WERI-Rb-1 (cell line): ENCODE measurements at regions not wholly inside any gene's neighbourhood (a gene's known extent, or its start where the extent isn't known, plus 50 kb on each side); places are given as distances from the start of the nearest gene placed in this dataset.

Source experiments
- DNase-seq: peaks from one replicate; pipeline ENCODE4 v3.0.0-alpha.2; 2020
- H3K27ac ChIP-seq: fragments of 250-450 bp; sonication (Bioruptor Pico); 2 replicates; pipeline ENCODE4 v1.5.1; 2020; ENCODE audit warnings: mild to moderate bottlenecking, moderate library complexity
- H3K27me3 ChIP-seq: fragments of 250-450 bp; sonication (Bioruptor Pico); 2 replicates; pipeline ENCODE4 v1.5.1; 2021; ENCODE audit warnings: mild to moderate bottlenecking, low read depth, moderate library complexity; ENCODE audit not compliant: insufficient read depth, severe bottlenecking
- H3K36me3 ChIP-seq: fragments of 250-450 bp; sonication (Bioruptor Pico); 2 replicates; pipeline ENCODE4 v1.5.1; 2020; ENCODE audit warnings: mild to moderate bottlenecking, moderate library complexity
- H3K4me3 ChIP-seq: 2 replicates; pipeline ENCODE4 v1.5.1; 2011; ENCODE audit warnings: low read depth, mild to moderate bottlenecking, control low read depth, low read length
- H3K9me3 ChIP-seq: fragments of 250-450 bp; sonication (Bioruptor Pico); 2 replicates; pipeline ENCODE4 v1.5.1; 2021; ENCODE audit warnings: mild to moderate bottlenecking, moderate library complexity; ENCODE audit not compliant: severe bottlenecking
- TF ChIP-seq, protein P1 (sequence below): IDR thresholded peaks from 2 replicates; pipeline ENCODE4 v1.5.1; 2011; ENCODE audit warnings: low read depth, mild to moderate bottlenecking, control low read depth, inconsistent platforms, low read length

DNA sequence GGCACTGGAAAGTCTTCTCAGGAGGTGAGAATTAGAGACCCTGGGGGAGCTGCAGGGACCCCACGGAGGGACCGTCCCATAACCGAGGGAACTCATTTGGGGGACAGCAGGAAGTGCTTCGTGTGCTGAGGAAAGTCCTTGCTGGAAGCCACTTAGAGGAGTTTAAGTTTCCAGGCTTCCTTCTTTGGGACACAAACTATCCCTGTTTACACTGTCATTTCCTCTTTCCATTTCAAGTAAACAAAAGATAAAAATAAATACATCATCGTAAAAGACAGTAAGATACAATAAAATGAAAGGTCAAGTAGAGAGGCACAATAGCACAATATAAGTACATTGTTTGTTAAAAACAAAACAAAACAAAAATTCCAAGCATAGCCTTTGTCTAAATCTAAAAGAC lies 101.2 kb downstream of the TTLL2 start:
- no peak for DNase-seq
- Histone ChIP-seq H3K9me3 (no peaks in the 10 kb centered on the region), H3K27ac (no peak overlapping the region), H3K36me3 (no peaks in the 10 kb centered on the region), H3K27me3 (no peaks in the 10 kb centered on the region), H3K4me3 (no peak overlapping the region)
- TF ChIP-seq, protein P1, sequence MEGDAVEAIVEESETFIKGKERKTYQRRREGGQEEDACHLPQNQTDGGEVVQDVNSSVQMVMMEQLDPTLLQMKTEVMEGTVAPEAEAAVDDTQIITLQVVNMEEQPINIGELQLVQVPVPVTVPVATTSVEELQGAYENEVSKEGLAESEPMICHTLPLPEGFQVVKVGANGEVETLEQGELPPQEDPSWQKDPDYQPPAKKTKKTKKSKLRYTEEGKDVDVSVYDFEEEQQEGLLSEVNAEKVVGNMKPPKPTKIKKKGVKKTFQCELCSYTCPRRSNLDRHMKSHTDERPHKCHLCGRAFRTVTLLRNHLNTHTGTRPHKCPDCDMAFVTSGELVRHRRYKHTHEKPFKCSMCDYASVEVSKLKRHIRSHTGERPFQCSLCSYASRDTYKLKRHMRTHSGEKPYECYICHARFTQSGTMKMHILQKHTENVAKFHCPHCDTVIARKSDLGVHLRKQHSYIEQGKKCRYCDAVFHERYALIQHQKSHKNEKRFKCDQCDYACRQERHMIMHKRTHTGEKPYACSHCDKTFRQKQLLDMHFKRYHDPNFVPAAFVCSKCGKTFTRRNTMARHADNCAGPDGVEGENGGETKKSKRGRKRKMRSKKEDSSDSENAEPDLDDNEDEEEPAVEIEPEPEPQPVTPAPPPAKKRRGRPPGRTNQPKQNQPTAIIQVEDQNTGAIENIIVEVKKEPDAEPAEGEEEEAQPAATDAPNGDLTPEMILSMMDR, result no peak

GRCh38 chr6:167426651-167427050 lies 101.8 kb downstream of the TTLL2 start:
- Histone ChIP-seq H3K9me3 (no peaks in the 10 kb centered on the region), H3K27ac (no peak overlapping the region), H3K27me3 (no peaks in the 10 kb centered on the region), H3K36me3 (no peaks in the 10 kb centered on the region), H3K4me3 (no peak overlapping the region)
- DNase-seq, result no peak
- TF ChIP-seq, protein P1, result no peak

GRCh38 chr6:167428664-167429333 lies 103.9 kb downstream of the TTLL2 start:
- TF ChIP-seq, protein P1, result no peak
- no peak overlapping the region for H3K4me3 ChIP-seq
- H3K9me3 ChIP-seq, result no peaks in the 10 kb centered on the region
- H3K27me3 ChIP-seq, result no peaks in the 10 kb centered on the region
- no peak for DNase-seq
- H3K36me3 ChIP-seq, result no peaks in the 10 kb centered on the region
- H3K27ac ChIP-seq, result no peak overlapping the region

DNA sequence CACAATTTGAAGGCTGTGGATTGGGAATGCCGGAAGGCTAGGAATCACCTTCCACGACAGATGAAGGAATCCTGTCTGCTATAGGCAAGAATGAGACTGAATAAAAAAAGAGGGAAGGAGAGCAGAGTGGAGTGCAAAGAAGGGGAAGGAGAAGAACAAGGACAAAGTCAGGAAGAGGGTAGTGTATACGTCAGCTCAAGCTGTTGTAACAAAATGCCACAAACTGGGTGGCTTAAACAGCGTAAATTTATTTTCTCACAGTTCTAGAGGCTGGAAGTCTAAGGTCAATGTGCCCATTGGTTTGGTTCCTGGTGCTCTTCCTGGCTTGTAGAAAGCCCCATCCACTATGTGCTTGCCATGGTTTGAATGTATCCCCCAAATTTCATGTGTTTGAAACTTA lies 104.5 kb downstream of the TTLL2 start:
- Histone ChIP-seq H3K36me3 (no peaks in the 10 kb centered on the region), H3K27ac (no peak overlapping the region), H3K4me3 (no peak overlapping the region), H3K9me3 (no peaks in the 10 kb centered on the region), H3K27me3 (no peaks in the 10 kb centered on the region)
- TF ChIP-seq, protein P1, result no peak
- DNase-seq, result no peak

GRCh38 chr6:167435209-167435728 lies 110.4 kb downstream of the TTLL2 start:
- Histone ChIP-seq H3K27ac (no peak overlapping the region), H3K36me3 (no peaks in the 10 kb centered on the region), H3K27me3 (no peaks in the 10 kb centered on the region), H3K9me3 (no peaks in the 10 kb centered on the region), H3K4me3 (no peak overlapping the region)
- DNase-seq, result no peak
- TF ChIP-seq, protein P1, result no peak

GRCh38 chr6:167437888-167438484 lies 113.1 kb downstream of the TTLL2 start:
- no peak overlapping the region for H3K27ac ChIP-seq
- no peaks in the 10 kb centered on the region for H3K27me3 ChIP-seq
- H3K36me3 ChIP-seq, result no peaks in the 10 kb centered on the region
- no peaks in the 10 kb centered on the region for H3K9me3 ChIP-seq
- DNase-seq, result no peak
- no peak overlapping the region for H3K4me3 ChIP-seq
- TF ChIP-seq, protein P1, result no peak
